ENCODE measurements at regions not wholly inside any gene's neighbourhood (a gene's known extent, or its start where the extent isn't known, plus 50 kb on each side); places are given as distances from the start of the nearest gene placed in this dataset.

- no peak for DNase-seq (ENCODE audit: low read depth in 1 of 2, low spot score in 1 of 2)
- Histone ChIP-seq H3K27me3 (ENCODE audit: insufficient read depth, poor library complexity, severe bottlenecking) (no peaks in the 10 kb centered on the region), H3K27ac (replicated peaks) (no peak overlapping the region), H3K4me3 (replicated peaks; ENCODE audit: insufficient read depth, low read length) (no peak overlapping the region)
- TF ChIP-seq SPI1 (IDR thresholded peaks at IDR 0.05; ENCODE audit: borderline replicate concordance, low read depth) (no peak), GABPA (IDR thresholded peaks at IDR 0.05; ENCODE audit: low read depth) (no peak)
Measured at GRCh38 chr3:157829786-157830185, 276.4 kb downstream of the SHOX2 start.

GRCh38 chr3:157824281-157824680 is 281.9 kb downstream of the SHOX2 start:
- no peak for DNase-seq (ENCODE audit: low read depth in 1 of 2, low spot score in 1 of 2)
- no peaks in the 10 kb centered on the region for H3K27me3 ChIP-seq (ENCODE audit: insufficient read depth, poor library complexity, severe bottlenecking)
- no peak overlapping the region for H3K4me3 ChIP-seq (replicated peaks; ENCODE audit: insufficient read depth, low read length)
- TF ChIP-seq POLR2AphosphoS5 (IDR thresholded peaks at IDR 0.05; ENCODE audit: low read depth): no peak
- no peak for TF ChIP-seq CTCF (IDR thresholded peaks at IDR 0.05; ENCODE audit: insufficient read depth, low read length)
- TF ChIP-seq GABPA (IDR thresholded peaks at IDR 0.05; ENCODE audit: low read depth): no peak
- TF ChIP-seq SPI1 (IDR thresholded peaks at IDR 0.05; ENCODE audit: borderline replicate concordance, low read depth): no peak
- TF ChIP-seq REST (IDR thresholded peaks at IDR 0.05; ENCODE audit: insufficient replicate concordance, low read depth): no peak
- H3K27ac ChIP-seq (replicated peaks): no peak overlapping the region

GRCh38 chr3:157823050-157823449 is 283.2 kb downstream of the SHOX2 start:
- DNase-seq (ENCODE audit: low read depth in 1 of 2, low spot score in 1 of 2): no peak
- Histone ChIP-seq H3K27me3 (ENCODE audit: insufficient read depth, poor library complexity, severe bottlenecking) (no peaks in the 10 kb centered on the region), H3K4me3 (replicated peaks; ENCODE audit: insufficient read depth, low read length) (no peak overlapping the region), H3K27ac (replicated peaks) (no peak overlapping the region)
- TF ChIP-seq POLR2AphosphoS5 (IDR thresholded peaks at IDR 0.05; ENCODE audit: low read depth) (no peak), GABPA (IDR thresholded peaks at IDR 0.05; ENCODE audit: low read depth) (no peak), REST (IDR thresholded peaks at IDR 0.05; ENCODE audit: insufficient replicate concordance, low read depth) (no peak), SPI1 (IDR thresholded peaks at IDR 0.05; ENCODE audit: borderline replicate concordance, low read depth) (no peak), CTCF (IDR thresholded peaks at IDR 0.05; ENCODE audit: insufficient read depth, low read length) (no peak)

GRCh38 chr3:157820157-157820517 is 286.1 kb downstream of the SHOX2 start:
- Histone ChIP-seq H3K27me3 (ENCODE audit: insufficient read depth, poor library complexity, severe bottlenecking) (no peaks in the 10 kb centered on the region), H3K27ac (replicated peaks) (no peak overlapping the region), H3K4me3 (replicated peaks; ENCODE audit: insufficient read depth, low read length) (no peak overlapping the region)
- TF ChIP-seq CTCF (IDR thresholded peaks at IDR 0.05; ENCODE audit: insufficient read depth, low read length) (no peak), POLR2AphosphoS5 (IDR thresholded peaks at IDR 0.05; ENCODE audit: low read depth) (no peak)
- no peak for DNase-seq (ENCODE audit: low read depth in 1 of 2, low spot score in 1 of 2)

Data from HL-60 (cell line).